Body of pancreas (tissue), 4 donors: ENCODE measurements at regions not wholly inside any gene's neighbourhood (a gene's known extent, or its start where the extent isn't known, plus 50 kb on each side); places are given as distances from the start of the nearest gene placed in this dataset.

Experiments
- POLR2A ChIP-seq, 3 donors: fragments of 450-650 bp; IDR thresholded peaks; one replicate each; pipeline ENCODE4 v1.6.1; 2016; ENCODE audit warnings: antibody characterized with exemption in 3 of 3, mild to moderate bottlenecking in 2 of 3
- TF ChIP-seq, protein P1 (sequence below), 7 experiments: fragments of 450-650 bp in 4 of 7; fragments of 200-600 bp in 3 of 7; sonication (generic) in 3 of 7; IDR thresholded peaks; one replicate each; pipeline ENCODE4 v1.5.1; 2016 to 2019; ENCODE audit warnings: antibody characterized with exemption in 7 of 7

DNA sequence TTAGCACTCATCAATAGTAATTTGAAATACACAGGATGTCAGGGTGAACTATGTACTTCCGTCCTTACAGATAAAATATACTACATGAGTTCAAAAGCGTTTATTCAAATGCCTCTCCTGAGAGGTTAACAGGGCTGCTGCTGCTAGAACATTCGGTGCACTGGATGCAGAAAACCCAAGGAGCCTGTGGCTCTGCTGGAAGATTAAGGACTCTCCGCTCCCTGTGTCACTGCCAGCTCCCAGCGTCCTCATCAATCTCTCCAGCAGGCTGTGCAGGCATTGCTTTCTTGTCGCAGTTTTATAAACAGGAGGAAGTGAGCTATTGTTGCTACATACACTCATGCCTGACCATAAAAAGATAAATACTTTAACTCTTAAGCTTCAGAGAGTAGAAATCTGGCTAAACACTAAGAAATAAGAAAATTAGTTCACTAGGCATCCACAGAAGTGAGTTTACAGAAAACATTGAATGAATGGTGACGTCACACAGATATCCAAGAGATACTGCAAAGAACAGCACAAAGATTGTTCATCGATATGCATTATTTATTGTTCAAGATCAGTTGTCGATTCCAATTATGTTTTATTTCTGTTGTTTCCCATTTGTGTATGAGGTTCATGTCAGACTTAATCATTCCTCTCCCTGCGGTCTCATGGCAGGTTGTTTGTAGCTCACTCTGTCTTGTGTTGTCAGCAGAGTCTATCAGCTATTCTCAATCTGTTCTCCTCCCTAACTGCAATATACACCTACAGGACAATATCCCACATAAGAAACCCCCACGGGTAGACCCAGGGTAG, 127.9 kb upstream of the MON1B start:
- TF ChIP-seq, protein P1, sequence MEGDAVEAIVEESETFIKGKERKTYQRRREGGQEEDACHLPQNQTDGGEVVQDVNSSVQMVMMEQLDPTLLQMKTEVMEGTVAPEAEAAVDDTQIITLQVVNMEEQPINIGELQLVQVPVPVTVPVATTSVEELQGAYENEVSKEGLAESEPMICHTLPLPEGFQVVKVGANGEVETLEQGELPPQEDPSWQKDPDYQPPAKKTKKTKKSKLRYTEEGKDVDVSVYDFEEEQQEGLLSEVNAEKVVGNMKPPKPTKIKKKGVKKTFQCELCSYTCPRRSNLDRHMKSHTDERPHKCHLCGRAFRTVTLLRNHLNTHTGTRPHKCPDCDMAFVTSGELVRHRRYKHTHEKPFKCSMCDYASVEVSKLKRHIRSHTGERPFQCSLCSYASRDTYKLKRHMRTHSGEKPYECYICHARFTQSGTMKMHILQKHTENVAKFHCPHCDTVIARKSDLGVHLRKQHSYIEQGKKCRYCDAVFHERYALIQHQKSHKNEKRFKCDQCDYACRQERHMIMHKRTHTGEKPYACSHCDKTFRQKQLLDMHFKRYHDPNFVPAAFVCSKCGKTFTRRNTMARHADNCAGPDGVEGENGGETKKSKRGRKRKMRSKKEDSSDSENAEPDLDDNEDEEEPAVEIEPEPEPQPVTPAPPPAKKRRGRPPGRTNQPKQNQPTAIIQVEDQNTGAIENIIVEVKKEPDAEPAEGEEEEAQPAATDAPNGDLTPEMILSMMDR (IDR thresholded peaks at IDR 0.05) = no peak
- no peak for TF ChIP-seq POLR2A (IDR thresholded peaks at IDR 0.05)
